ENCODE measurements at regions not wholly inside any gene's neighbourhood (a gene's known extent, or its start where the extent isn't known, plus 50 kb on each side); places are given as distances from the start of the nearest gene placed in this dataset.

GRCh38 chr2:236366397-236366796, 102.2 kb upstream of the ASB18 start:
- H3K4me1 ChIP-seq: peaks cover 13% of the 10 kb centered on the region
- H3K27ac ChIP-seq: no peak overlapping the region
- no peak overlapping the region for H3K4me3 ChIP-seq
- H3K9me3 ChIP-seq: no peaks in the 10 kb centered on the region
- H3K27me3 ChIP-seq (ENCODE audit: low read depth): peaks cover 12% of the 10 kb centered on the region
- intact Hi-C loops (cut with DNase I): no loop called here
- TF ChIP-seq CTCF (IDR thresholded peaks at IDR 0.05): no peak
- DNase-seq: no peak
- no peak for ATAC-seq
- H3K36me3 ChIP-seq: no peaks in the 10 kb centered on the region

- intact Hi-C loops (cut with DNase I): no loop called here
Measured at GRCh38 chr2:236367506-236368289, 103.5 kb upstream of the ASB18 start.

GRCh38 chr2:236369661-236370062, 105.5 kb upstream of the ASB18 start:
- intact Hi-C loops (cut with DNase I): no loop called here
- Histone ChIP-seq H3K36me3 (no peaks in the 10 kb centered on the region), H3K9me3 (no peaks in the 10 kb centered on the region), H3K27me3 (ENCODE audit: low read depth) (peaks cover 12% of the 10 kb centered on the region), H3K27ac (no peak overlapping the region), H3K4me3 (no peak overlapping the region), H3K4me1 (peaks cover 13% of the 10 kb centered on the region)
- TF ChIP-seq CTCF (IDR thresholded peaks at IDR 0.05): no peak
- ATAC-seq (peak; percentile 58 to 83), DNase-seq (peak; percentile 81)

More at GRCh38 chr2:236367506-236368289, 103.5 kb upstream of the ASB18 start:
- Histone ChIP-seq H3K27me3 (ENCODE audit: low read depth) (peaks cover 12% of the 10 kb centered on the region), H3K9me3 (no peaks in the 10 kb centered on the region), H3K36me3 (no peaks in the 10 kb centered on the region), H3K27ac (no peak overlapping the region), H3K4me1 (peaks cover 13% of the 10 kb centered on the region), H3K4me3 (no peak overlapping the region)
- DNase-seq: no peak
- no peak for ATAC-seq
- TF ChIP-seq CTCF (IDR thresholded peaks at IDR 0.05): no peak

GRCh38 chr2:236370847-236371409, 106.7 kb upstream of the ASB18 start:
- peaks cover 12% of the 10 kb centered on the region for H3K27me3 ChIP-seq (ENCODE audit: low read depth)
- TF ChIP-seq CTCF (IDR thresholded peaks at IDR 0.05): no peak
- intact Hi-C loops (cut with DNase I): no loop called here
- no peak for ATAC-seq
- H3K27ac ChIP-seq: no peak overlapping the region
- peaks cover 13% of the 10 kb centered on the region for H3K4me1 ChIP-seq
- no peaks in the 10 kb centered on the region for H3K9me3 ChIP-seq
- H3K4me3 ChIP-seq: no peak overlapping the region
- H3K36me3 ChIP-seq: no peaks in the 10 kb centered on the region
- no peak for DNase-seq

- DNase-seq: no peak
- no peak for ATAC-seq
- Histone ChIP-seq H3K9me3 (no peaks in the 10 kb centered on the region), H3K36me3 (no peaks in the 10 kb centered on the region), H3K4me3 (no peak overlapping the region), H3K4me1 (no peaks in the 10 kb centered on the region), H3K27ac (no peak overlapping the region), H3K27me3 (ENCODE audit: low read depth) (no peaks in the 10 kb centered on the region)
- no peak for TF ChIP-seq CTCF (IDR thresholded peaks at IDR 0.05)
- intact Hi-C loops (cut with DNase I): no loop called here
Measured at GRCh38 chr2:236375973-236376476, 111.8 kb upstream of the ASB18 start.

Measured in lower lobe of right lung (tissue), 2 donors.